HEK293 (cell line): ENCODE measurements at regions not wholly inside any gene's neighbourhood (a gene's known extent, or its start where the extent isn't known, plus 50 kb on each side); places are given as distances from the start of the nearest gene placed in this dataset.

Experiments used
- BCL11A ChIP-seq: fragments of 450-650 bp; formaldehyde crosslinking; IDR thresholded peaks from 2 replicates; pipeline ENCODE4 v1.5.1; 2016; ENCODE audit warnings: low read depth, missing biosample characterization, missing genetic modification characterization
- KLF9 ChIP-seq: fragments of 450-650 bp; formaldehyde crosslinking; IDR thresholded peaks from 2 replicates; pipeline ENCODE4 v1.5.1; 2016; ENCODE audit warnings: missing biosample characterization, missing genetic modification characterization, low read depth
- SP7 ChIP-seq: fragments of 450-650 bp; formaldehyde crosslinking; IDR thresholded peaks from 2 replicates; pipeline ENCODE4 v1.5.1; 2016; ENCODE audit warnings: missing biosample characterization, missing genetic modification characterization
- ZNF112 ChIP-seq: fragments of 450-650 bp; formaldehyde crosslinking; IDR thresholded peaks from 2 replicates; pipeline ENCODE4 v1.5.0; 2017; ENCODE audit warnings: missing biosample characterization, missing genetic modification characterization
- ZNF274 ChIP-seq, 2 experiments: fragments of 200-500 bp in 1 of 2; fragments of 450-650 bp in 1 of 2; sonication (Bioruptor generic) in 1 of 2; formaldehyde crosslinking in 1 of 2; IDR thresholded peaks; 2 replicates each; pipeline versions ENCODE4 v1.5.1 to v1.6.1; 2014 to 2016; ENCODE audit warnings: borderline replicate concordance in 1 of 2, inconsistent platforms in 1 of 2, low read length in 1 of 2, missing biosample characterization in 1 of 2, missing genetic modification characterization in 1 of 2
- ZNF292 ChIP-seq: fragments of 450-650 bp; formaldehyde crosslinking; IDR thresholded peaks from 2 replicates; pipeline ENCODE4 v1.5.1; 2016; ENCODE audit warnings: low read depth, missing biosample characterization, missing genetic modification characterization, borderline replicate concordance
- ZNF561 ChIP-seq: fragments of 450-650 bp; IDR thresholded peaks from 2 replicates; pipeline ENCODE4 v1.5.1; 2018; ENCODE audit warnings: missing biosample characterization, missing genetic modification characterization, borderline replicate concordance
- TF ChIP-seq, protein P1 (sequence below): fragments of 450-650 bp; formaldehyde crosslinking; IDR thresholded peaks from 2 replicates; pipeline ENCODE4 v1.5.1; 2016; ENCODE audit warnings: missing biosample characterization, missing genetic modification characterization
- TF ChIP-seq, protein P2 (sequence below): fragments of 450-650 bp; formaldehyde crosslinking; IDR thresholded peaks from 2 replicates; pipeline ENCODE4 v1.5.1; 2016; ENCODE audit warnings: missing biosample characterization, missing genetic modification characterization, low read depth
- TF ChIP-seq, protein P3 (sequence below): fragments of 450-650 bp; formaldehyde crosslinking; IDR thresholded peaks from 2 replicates; pipeline ENCODE4 v1.5.1; 2017; ENCODE audit warnings: missing biosample characterization, mild to moderate bottlenecking, missing genetic modification characterization, moderate library complexity

DNA sequence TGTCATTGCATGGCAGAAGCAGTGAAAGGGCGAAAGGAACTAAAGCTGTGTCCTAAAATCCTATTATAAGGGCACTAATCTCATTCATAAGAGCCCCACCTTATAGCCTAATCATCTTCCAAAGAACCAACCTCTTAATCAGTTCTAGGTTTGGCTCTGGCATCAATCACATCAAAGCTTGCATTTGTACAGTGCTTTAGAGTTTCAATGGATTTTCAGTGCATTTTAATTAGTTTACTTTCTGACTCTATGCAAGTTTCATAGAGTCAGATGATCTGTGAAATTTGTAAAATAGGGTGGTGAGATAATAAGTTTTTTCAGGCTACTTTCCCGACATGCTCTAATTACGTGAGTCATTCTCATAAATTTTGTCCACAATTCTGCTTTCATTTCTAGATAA is 341.1 kb downstream of the DIPK2A start:
- TF ChIP-seq SP7 (tag by site-specific recombination): no peak
- no peak for TF ChIP-seq BCL11A
- no peak for TF ChIP-seq ZNF292
- TF ChIP-seq, protein P1, sequence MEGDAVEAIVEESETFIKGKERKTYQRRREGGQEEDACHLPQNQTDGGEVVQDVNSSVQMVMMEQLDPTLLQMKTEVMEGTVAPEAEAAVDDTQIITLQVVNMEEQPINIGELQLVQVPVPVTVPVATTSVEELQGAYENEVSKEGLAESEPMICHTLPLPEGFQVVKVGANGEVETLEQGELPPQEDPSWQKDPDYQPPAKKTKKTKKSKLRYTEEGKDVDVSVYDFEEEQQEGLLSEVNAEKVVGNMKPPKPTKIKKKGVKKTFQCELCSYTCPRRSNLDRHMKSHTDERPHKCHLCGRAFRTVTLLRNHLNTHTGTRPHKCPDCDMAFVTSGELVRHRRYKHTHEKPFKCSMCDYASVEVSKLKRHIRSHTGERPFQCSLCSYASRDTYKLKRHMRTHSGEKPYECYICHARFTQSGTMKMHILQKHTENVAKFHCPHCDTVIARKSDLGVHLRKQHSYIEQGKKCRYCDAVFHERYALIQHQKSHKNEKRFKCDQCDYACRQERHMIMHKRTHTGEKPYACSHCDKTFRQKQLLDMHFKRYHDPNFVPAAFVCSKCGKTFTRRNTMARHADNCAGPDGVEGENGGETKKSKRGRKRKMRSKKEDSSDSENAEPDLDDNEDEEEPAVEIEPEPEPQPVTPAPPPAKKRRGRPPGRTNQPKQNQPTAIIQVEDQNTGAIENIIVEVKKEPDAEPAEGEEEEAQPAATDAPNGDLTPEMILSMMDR (tag by site-specific recombination): no peak
- TF ChIP-seq KLF9 (tag by site-specific recombination): no peak
- TF ChIP-seq, protein P2, sequence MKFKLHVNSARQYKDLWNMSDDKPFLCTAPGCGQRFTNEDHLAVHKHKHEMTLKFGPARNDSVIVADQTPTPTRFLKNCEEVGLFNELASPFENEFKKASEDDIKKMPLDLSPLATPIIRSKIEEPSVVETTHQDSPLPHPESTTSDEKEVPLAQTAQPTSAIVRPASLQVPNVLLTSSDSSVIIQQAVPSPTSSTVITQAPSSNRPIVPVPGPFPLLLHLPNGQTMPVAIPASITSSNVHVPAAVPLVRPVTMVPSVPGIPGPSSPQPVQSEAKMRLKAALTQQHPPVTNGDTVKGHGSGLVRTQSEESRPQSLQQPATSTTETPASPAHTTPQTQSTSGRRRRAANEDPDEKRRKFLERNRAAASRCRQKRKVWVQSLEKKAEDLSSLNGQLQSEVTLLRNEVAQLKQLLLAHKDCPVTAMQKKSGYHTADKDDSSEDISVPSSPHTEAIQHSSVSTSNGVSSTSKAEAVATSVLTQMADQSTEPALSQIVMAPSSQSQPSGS (tag by site-specific recombination): no peak
- TF ChIP-seq ZNF274 (IDR thresholded peaks at IDR 0.05; ENCODE audit: low read length): no peak
- TF ChIP-seq ZNF274 (tag by site-specific recombination; IDR thresholded peaks at IDR 0.05; ENCODE audit: borderline replicate concordance): no peak
- TF ChIP-seq ZNF561 (tag by site-specific recombination): no peak
- TF ChIP-seq, protein P3, sequence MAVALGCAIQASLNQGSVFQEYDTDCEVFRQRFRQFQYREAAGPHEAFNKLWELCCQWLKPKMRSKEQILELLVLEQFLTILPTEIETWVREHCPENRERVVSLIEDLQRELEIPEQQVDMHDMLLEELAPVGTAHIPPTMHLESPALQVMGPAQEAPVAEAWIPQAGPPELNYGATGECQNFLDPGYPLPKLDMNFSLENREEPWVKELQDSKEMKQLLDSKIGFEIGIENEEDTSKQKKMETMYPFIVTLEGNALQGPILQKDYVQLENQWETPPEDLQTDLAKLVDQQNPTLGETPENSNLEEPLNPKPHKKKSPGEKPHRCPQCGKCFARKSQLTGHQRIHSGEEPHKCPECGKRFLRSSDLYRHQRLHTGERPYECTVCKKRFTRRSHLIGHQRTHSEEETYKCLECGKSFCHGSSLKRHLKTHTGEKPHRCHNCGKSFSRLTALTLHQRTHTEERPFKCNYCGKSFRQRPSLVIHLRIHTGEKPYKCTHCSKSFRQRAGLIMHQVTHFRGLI (tag by site-specific recombination): no peak
- no peak for TF ChIP-seq ZNF112 (tag by site-specific recombination)
